GM20000 (cell line): ENCODE measurements at regions not wholly inside any gene's neighbourhood (a gene's known extent, or its start where the extent isn't known, plus 50 kb on each side); places are given as distances from the start of the nearest gene placed in this dataset.

Source experiments
- DNase-seq: peaks from one replicate; pipeline ENCODE4 v3.0.0; 2012; ENCODE audit warnings: low spot score
- TF ChIP-seq, protein P1 (sequence below): IDR thresholded peaks from 2 replicates; pipeline ENCODE4 v1.5.1; 2012; ENCODE audit warnings: mild to moderate bottlenecking, control low read depth; ENCODE audit errors: extremely low read depth, missing control alignments

DNA sequence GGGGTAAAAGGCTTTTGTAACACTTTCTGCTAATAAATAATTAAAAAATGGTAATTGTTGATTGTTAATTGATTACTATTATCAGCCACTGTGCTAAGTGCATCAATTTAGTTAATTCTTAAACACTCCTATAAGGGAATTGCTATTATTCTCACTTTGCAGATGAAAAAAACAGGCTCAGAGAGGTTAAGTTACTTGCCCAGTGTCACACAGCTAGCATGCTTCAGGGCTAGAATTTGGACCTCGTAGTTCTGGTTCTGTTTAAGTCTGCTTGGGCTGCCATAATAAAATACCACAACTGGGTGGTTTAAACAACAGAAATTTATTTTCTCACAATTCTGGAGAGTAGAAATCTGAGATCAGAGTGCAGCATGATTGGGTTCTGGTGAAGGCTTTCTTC lies 164.8 kb upstream of the TBX18 start:
- TF ChIP-seq, protein P1, sequence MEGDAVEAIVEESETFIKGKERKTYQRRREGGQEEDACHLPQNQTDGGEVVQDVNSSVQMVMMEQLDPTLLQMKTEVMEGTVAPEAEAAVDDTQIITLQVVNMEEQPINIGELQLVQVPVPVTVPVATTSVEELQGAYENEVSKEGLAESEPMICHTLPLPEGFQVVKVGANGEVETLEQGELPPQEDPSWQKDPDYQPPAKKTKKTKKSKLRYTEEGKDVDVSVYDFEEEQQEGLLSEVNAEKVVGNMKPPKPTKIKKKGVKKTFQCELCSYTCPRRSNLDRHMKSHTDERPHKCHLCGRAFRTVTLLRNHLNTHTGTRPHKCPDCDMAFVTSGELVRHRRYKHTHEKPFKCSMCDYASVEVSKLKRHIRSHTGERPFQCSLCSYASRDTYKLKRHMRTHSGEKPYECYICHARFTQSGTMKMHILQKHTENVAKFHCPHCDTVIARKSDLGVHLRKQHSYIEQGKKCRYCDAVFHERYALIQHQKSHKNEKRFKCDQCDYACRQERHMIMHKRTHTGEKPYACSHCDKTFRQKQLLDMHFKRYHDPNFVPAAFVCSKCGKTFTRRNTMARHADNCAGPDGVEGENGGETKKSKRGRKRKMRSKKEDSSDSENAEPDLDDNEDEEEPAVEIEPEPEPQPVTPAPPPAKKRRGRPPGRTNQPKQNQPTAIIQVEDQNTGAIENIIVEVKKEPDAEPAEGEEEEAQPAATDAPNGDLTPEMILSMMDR: no peak
- DNase-seq: no peak

DNA sequence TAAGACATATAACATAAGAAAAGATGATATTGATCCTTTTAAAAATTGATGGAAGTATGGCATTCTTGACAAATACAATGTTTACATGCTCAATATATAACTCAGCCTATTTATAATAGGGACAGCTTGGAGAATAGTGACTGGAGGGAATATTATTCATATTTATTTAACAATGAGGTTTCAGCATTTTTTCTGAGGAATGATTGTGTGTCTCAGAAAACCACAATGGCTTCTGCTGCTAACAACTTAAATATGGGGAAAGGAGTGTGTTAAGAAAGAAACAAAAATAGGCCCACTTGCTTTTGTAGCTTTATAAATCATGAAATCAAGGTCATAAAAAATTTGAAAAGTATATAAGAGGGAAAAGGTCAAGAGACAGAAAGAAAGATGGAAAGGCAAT lies 163.2 kb upstream of the TBX18 start:
- TF ChIP-seq, protein P1: no peak
- no peak for DNase-seq

DNA sequence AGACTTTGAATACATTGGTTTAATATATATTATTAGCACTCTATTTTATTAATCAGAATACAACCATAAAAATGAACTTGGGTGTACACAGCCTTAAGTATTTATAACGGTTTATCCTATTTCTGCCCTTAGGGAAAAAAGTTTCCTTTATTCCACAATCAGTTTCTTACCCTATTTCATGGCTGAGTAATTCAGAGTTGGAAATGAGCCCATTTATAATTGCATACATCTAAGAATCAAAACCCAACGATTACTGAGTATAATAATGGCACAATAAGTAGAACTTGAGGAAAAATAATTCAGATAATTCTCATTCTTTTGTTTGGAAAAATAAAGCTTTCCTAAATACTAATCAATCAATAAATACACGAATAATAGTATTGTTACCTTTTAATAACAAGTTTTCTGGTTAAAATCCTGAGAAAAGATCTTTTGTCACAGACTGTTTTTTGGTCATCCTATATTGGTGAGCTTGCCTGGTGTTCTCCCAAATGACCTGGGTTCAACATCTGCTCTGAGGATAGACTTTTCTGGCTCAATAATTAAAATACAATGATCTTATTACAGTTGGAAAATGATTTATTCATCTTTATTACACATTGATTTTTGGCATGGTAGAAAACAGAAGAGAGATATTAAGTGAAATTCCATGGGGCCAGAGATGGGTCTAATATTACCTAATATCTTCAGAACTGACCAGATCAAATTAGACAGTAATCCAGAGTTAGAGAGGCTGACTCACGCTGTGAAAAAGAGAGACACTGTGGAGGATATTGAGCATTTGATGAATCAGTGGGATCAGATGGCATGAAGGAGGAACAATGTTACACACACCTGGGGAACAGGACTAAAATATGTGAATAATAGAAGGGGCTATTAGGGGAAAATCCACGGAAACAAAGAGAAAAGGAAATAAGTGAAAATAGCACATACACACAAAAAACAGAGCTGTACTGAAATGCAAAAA lies 162.1 kb upstream of the TBX18 start:
- no peak for DNase-seq
- TF ChIP-seq, protein P1: no peak

DNA sequence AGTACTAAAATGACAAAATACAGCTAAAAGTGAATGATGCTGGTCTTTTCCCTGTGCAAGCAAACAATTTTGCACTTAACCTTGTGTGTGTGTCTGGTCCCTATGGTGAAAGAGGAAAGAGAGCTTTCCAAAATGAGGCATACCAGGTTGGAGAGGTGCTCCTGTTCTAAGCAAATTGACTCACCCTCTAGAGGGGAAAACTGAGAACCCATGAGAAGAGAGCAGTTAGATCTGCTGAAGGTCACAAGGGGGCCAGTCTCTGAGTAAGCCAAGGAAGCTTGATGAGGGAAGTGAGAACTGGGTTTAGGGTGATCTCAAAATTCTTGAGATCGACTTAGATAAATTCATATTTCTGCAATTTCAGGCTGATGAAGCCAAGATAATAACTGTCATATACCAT lies 157.5 kb upstream of the TBX18 start:
- TF ChIP-seq, protein P1: no peak
- no peak for DNase-seq

DNA sequence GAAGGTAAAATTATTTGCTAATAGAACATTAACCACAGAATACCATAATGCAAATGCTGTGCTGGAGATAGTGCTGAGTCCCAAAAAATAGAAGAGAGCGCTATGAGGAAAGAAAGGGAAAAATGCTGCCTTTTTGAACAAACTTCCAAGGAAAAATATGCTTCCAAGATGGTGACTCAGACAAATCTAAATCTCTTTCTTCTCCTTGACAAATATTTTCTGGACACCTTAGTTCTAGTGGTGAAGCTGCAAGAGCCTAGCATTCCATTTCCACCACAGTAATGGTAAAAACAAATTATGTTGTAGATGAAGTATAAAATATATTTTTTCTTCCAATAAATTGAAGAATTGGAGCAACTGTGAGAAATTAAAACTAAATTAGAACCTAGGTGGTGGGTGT lies 155.6 kb upstream of the TBX18 start:
- no peak for DNase-seq
- TF ChIP-seq, protein P1: no peak

DNA sequence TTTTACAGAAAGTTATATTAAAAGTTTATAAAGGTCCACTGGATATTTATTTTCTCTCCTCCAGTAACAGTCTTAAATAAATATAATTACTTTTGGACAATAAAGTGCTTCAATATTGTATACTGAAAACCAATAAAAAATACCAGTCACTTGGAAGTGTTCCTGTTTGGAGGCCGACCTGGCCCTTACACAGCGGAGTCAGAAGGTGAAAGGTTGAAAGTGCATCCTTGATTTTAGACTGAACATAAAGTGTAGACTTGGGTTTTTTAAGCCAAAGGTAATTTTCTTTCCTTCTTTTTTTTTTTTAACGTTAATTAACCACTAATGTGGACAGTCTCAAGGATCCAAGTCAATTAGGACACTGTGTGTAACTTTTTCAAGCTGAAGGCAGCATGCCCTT lies 152.3 kb upstream of the TBX18 start:
- TF ChIP-seq, protein P1: no peak
- no peak for DNase-seq

DNA sequence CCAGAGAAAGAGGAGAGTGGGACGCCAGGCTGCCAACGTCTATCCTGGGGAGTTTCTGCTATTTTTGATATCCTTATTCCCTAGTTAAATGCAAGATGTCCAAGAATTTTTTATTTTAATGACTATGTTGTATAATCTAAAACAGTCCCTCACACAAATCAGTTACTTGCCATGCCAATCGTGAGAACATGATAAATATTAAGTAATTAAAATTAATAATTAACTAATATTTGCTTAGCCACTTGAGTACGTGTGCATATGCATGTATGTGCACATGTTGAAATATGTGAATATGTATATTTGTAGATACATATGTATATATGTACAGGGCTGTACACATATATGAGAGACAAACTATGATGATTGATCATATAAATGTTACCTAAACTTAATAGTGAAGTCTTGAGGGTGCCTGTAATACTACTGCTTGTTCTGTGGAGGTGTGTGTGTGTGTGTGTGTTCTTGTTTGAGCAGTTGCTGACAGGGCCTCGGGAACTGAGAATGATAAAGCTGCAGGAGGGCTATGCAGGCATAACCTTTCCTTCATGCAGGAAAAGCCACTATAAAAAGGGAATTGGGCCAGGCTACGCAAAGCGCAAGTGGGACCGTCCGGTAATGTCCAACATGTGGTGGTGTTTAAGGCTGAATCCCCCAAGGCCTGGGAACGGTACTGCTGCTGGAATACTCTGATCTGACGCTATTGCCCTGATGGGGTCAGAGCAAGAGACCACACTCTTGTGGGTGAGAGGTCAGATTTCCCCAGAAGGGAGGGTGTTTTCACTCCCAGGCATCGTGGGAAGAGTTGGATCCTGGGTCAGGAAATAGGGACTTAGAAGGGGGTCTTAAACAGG lies 148.3 kb upstream of the TBX18 start:
- TF ChIP-seq, protein P1: no peak
- DNase-seq: no peak
